WTC11 (cell line): ENCODE measurements at regions not wholly inside any gene's neighbourhood (a gene's known extent, or its start where the extent isn't known, plus 50 kb on each side); places are given as distances from the start of the nearest gene placed in this dataset.

Source experiments
- ATAC-seq: fragments of 200-7000 bp; cut with Tn5 transposase; 2 replicates; pipeline ENCODE4 v1.10.0; 2021; ENCODE audit warnings: mild to moderate bottlenecking, moderate library complexity
- CTCF ChIA-PET: fragments of 300-600 bp; sonication (Branson Sonifier 250); formaldehyde crosslinking; loops from one replicate; lab custom pipeline; 2021; ENCODE audit warnings: antibody characterized with exemption; lab: Charles Lee
- POLR2A ChIA-PET: fragments of 350-600 bp; sonication (Branson Sonifier 250); formaldehyde crosslinking; loops from one replicate; lab custom pipeline; 2021; ENCODE audit warnings: antibody characterized with exemption; lab: Charles Lee
- DNase-seq: peaks from one replicate; pipeline ENCODE4 v3.0.0; 2021; ENCODE audit warnings: low spot score
- H3K27ac Mint-ChIP-seq: 2 replicates; pipeline ENCODE4 v1.8.0; 2021; ENCODE audit warnings: mixed read lengths
- H3K27me3 Mint-ChIP-seq: 2 replicates; pipeline ENCODE4 v1.8.0; 2021; ENCODE audit warnings: low read depth, mild to moderate bottlenecking, moderate library complexity, mixed read lengths
- H3K36me3 Mint-ChIP-seq: 2 replicates; pipeline ENCODE4 v1.8.0; 2021; ENCODE audit warnings: mixed read lengths
- H3K4me1 Mint-ChIP-seq: 2 replicates; pipeline ENCODE4 v1.8.0; 2022; ENCODE audit warnings: mixed read lengths
- H3K4me3 Mint-ChIP-seq: 2 replicates; pipeline ENCODE4 v1.8.0; 2021; ENCODE audit warnings: mild to moderate bottlenecking, moderate library complexity, mixed read lengths
- H3K9me3 Mint-ChIP-seq: 2 replicates; pipeline ENCODE4 v1.8.0; 2021; ENCODE audit warnings: mixed read lengths
- ATF1 ChIP-seq: sonication (generic); formaldehyde crosslinking; IDR thresholded peaks from 2 replicates; pipeline ENCODE4 v1.8.1; 2023; ENCODE audit warnings: mild to moderate bottlenecking, moderate library complexity, missing genetic modification reagents
- ATF2 ChIP-seq: sonication (generic); formaldehyde crosslinking; IDR thresholded peaks from 2 replicates; pipeline ENCODE4 v1.8.1; 2022; ENCODE audit warnings: low read depth, missing genetic modification reagents, borderline replicate concordance
- ATF3 ChIP-seq: sonication (generic); formaldehyde crosslinking; conservative IDR thresholded peaks from 2 replicates; pipeline ENCODE4 v1.8.1; 2022; ENCODE audit warnings: mild to moderate bottlenecking, missing genetic modification reagents
- CREB1 ChIP-seq: sonication (generic); formaldehyde crosslinking; IDR thresholded peaks from 2 replicates; pipeline ENCODE4 v1.8.0; 2023; ENCODE audit warnings: mild to moderate bottlenecking, missing genetic modification reagents
- CTCF ChIP-seq: fragments of 200-600 bp; IDR thresholded peaks from 2 replicates; pipeline ENCODE4 v1.8.0; 2022; ENCODE audit warnings: antibody characterized with exemption
- E2F5 ChIP-seq: sonication (generic); formaldehyde crosslinking; IDR thresholded peaks from 2 replicates; pipeline ENCODE4 v1.8.1; 2022; ENCODE audit warnings: mild to moderate bottlenecking, moderate library complexity, missing genetic modification reagents
- EMX1 ChIP-seq: fragments of 250-450 bp; sonication (Bioruptor Pico); IDR thresholded peaks from 2 replicates; pipeline ENCODE4 v1.8.0; 2021; ENCODE audit warnings: mild to moderate bottlenecking
- ESRRA ChIP-seq: sonication (generic); formaldehyde crosslinking; IDR thresholded peaks from 2 replicates; pipeline ENCODE4 v1.8.1; 2022; ENCODE audit warnings: mild to moderate bottlenecking, missing genetic modification reagents, borderline replicate concordance
- ETV6 ChIP-seq: sonication (generic); formaldehyde crosslinking; IDR thresholded peaks from 2 replicates; pipeline ENCODE4 v1.8.1; 2022; ENCODE audit warnings: mild to moderate bottlenecking, missing genetic modification reagents
- FOXK1 ChIP-seq: sonication (generic); formaldehyde crosslinking; IDR thresholded peaks from 2 replicates; pipeline ENCODE4 v1.8.0; 2022; ENCODE audit warnings: mild to moderate bottlenecking, moderate library complexity, missing genetic modification reagents
- FOXP4 ChIP-seq: sonication (generic); formaldehyde crosslinking; IDR thresholded peaks from 2 replicates; pipeline ENCODE4 v1.8.0; 2022; ENCODE audit warnings: mild to moderate bottlenecking, missing genetic modification reagents
- GTF2I ChIP-seq: fragments of 250-450 bp; sonication (Bioruptor Pico); conservative IDR thresholded peaks from 2 replicates; pipeline ENCODE4 v1.4.0; 2021; ENCODE audit warnings: mild to moderate bottlenecking
- HMGXB4 ChIP-seq: sonication (generic); formaldehyde crosslinking; IDR thresholded peaks from 2 replicates; pipeline ENCODE4 v1.8.1; 2023; ENCODE audit warnings: mild to moderate bottlenecking, moderate library complexity, missing genetic modification reagents
- MLX ChIP-seq: sonication (generic); formaldehyde crosslinking; IDR thresholded peaks from 2 replicates; pipeline ENCODE4 v1.8.1; 2023; ENCODE audit warnings: mild to moderate bottlenecking, missing genetic modification reagents, moderate library complexity
- MXD4 ChIP-seq: fragments of 250-450 bp; sonication (Bioruptor Pico); IDR thresholded peaks from 2 replicates; pipeline ENCODE4 v1.8.0; 2021; ENCODE audit warnings: mild to moderate bottlenecking, moderate library complexity, borderline replicate concordance
- NFE2L1 ChIP-seq: sonication (generic); formaldehyde crosslinking; IDR thresholded peaks from 2 replicates; pipeline ENCODE4 v1.8.1; 2023; ENCODE audit warnings: missing genetic modification reagents
- RELA ChIP-seq: sonication (generic); formaldehyde crosslinking; IDR thresholded peaks from 2 replicates; pipeline ENCODE4 v1.8.1; 2022; ENCODE audit warnings: missing genetic modification reagents, mild to moderate bottlenecking, borderline replicate concordance
- ZNF219 ChIP-seq: sonication (generic); formaldehyde crosslinking; IDR thresholded peaks from 2 replicates; pipeline ENCODE4 v1.8.0; 2023; ENCODE audit warnings: missing genetic modification reagents, mild to moderate bottlenecking, borderline replicate concordance
- ZNF671 ChIP-seq: fragments of 250-450 bp; sonication (Bioruptor Pico); IDR thresholded peaks from 2 replicates; pipeline ENCODE4 v1.8.0; 2021; ENCODE audit warnings: mild to moderate bottlenecking
- TF ChIP-seq, protein P1 (sequence below): sonication (generic); formaldehyde crosslinking; IDR thresholded peaks from 2 replicates; pipeline ENCODE4 v1.8.0; 2023; ENCODE audit warnings: missing genetic modification reagents
- TF ChIP-seq, protein P2 (sequence below): sonication (generic); formaldehyde crosslinking; IDR thresholded peaks from 2 replicates; pipeline ENCODE4 v1.8.1; 2022; ENCODE audit warnings: mild to moderate bottlenecking, missing genetic modification reagents, moderate library complexity, borderline replicate concordance
- TF ChIP-seq, protein P3 (sequence below): sonication (generic); formaldehyde crosslinking; IDR thresholded peaks from 2 replicates; pipeline ENCODE4 v1.8.1; 2023; ENCODE audit warnings: mild to moderate bottlenecking, missing genetic modification reagents, moderate library complexity
- TF ChIP-seq, protein P4 (sequence below): fragments of 250-450 bp; sonication (Bioruptor Pico); IDR thresholded peaks from 2 replicates; pipeline ENCODE4 v1.9.0; 2021; ENCODE audit warnings: mild to moderate bottlenecking

- Mint-ChIP-seq H3K27me3 (no peaks in the 10 kb centered on the region; the same call in 1 of the 2 replicates), H3K36me3 (peaks cover 22% of the 10 kb centered on the region), H3K9me3 (peaks cover 32% of the 10 kb centered on the region)
- CTCF ChIA-PET = no interaction called here
- POLR2A ChIA-PET = no interaction called here
- TF ChIP-seq, protein P1, sequence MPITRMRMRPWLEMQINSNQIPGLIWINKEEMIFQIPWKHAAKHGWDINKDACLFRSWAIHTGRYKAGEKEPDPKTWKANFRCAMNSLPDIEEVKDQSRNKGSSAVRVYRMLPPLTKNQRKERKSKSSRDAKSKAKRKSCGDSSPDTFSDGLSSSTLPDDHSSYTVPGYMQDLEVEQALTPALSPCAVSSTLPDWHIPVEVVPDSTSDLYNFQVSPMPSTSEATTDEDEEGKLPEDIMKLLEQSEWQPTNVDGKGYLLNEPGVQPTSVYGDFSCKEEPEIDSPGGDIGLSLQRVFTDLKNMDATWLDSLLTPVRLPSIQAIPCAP (CRISPR knock-in tag) = no peak
- TF ChIP-seq NFE2L1 (CRISPR knock-in tag) (no peak), ZNF671 (CRISPR knock-in tag) (no peak), EMX1 (CRISPR knock-in tag) (no peak), HMGXB4 (CRISPR knock-in tag) (no peak), RELA (CRISPR knock-in tag) (no peak), ATF3 (CRISPR knock-in tag) (no peak), CTCF (no peak), FOXK1 (CRISPR knock-in tag) (no peak), MLX (no peak), ATF2 (CRISPR knock-in tag) (no peak)
- TF ChIP-seq, protein P2, sequence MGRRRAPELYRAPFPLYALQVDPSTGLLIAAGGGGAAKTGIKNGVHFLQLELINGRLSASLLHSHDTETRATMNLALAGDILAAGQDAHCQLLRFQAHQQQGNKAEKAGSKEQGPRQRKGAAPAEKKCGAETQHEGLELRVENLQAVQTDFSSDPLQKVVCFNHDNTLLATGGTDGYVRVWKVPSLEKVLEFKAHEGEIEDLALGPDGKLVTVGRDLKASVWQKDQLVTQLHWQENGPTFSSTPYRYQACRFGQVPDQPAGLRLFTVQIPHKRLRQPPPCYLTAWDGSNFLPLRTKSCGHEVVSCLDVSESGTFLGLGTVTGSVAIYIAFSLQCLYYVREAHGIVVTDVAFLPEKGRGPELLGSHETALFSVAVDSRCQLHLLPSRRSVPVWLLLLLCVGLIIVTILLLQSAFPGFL (CRISPR knock-in tag) = no peak
- TF ChIP-seq, all 79 proteins: peak for 0
- ATAC-seq = peak; percentile 50
- H3K27ac Mint-ChIP-seq = 0 out of 2 replicates have a peak overlapping the region, but pooled peaks have one; percentile 25
- DNase-seq = no peak
- H3K4me3 Mint-ChIP-seq = no peak overlapping the region
- H3K4me1 Mint-ChIP-seq = peaks cover 48% of the 10 kb centered on the region
These were observed 480.2 kb upstream of the CCDC196 start for GRCh38 chr14:66005900-66006434.

- H3K4me1 Mint-ChIP-seq = peaks cover 55% of the 10 kb centered on the region
- ATAC-seq (no peak), DNase-seq (no peak)
- CTCF ChIA-PET = interaction anchor here (1.3 to 1.4 kb wide), 2 partner anchors 48 to 184 kb away, joined by 4 to 5 read pairs; no protein-coding TSS in a partner anchor
- peak overlapping the region; percentile 41; the same call in 1 of the 2 replicates for H3K27ac Mint-ChIP-seq
- peaks cover 25% of the 10 kb centered on the region for H3K9me3 Mint-ChIP-seq
- H3K27me3 Mint-ChIP-seq = no peaks in the 10 kb centered on the region
- H3K4me3 Mint-ChIP-seq = no peak overlapping the region
- POLR2A ChIA-PET = no interaction called here
- H3K36me3 Mint-ChIP-seq = peaks cover 11% of the 10 kb centered on the region
- TF ChIP-seq ATF1 (no peak), GTF2I (no peak), ZNF219 (CRISPR knock-in tag) (no peak), E2F5 (CRISPR knock-in tag) (no peak), CREB1 (CRISPR knock-in tag) (no peak), ESRRA (CRISPR knock-in tag) (no peak), ETV6 (CRISPR knock-in tag) (no peak), MXD4 (CRISPR knock-in tag) (no peak), FOXK1 (CRISPR knock-in tag) (no peak), FOXP4 (CRISPR knock-in tag) (no peak)
- TF ChIP-seq, protein P3, sequence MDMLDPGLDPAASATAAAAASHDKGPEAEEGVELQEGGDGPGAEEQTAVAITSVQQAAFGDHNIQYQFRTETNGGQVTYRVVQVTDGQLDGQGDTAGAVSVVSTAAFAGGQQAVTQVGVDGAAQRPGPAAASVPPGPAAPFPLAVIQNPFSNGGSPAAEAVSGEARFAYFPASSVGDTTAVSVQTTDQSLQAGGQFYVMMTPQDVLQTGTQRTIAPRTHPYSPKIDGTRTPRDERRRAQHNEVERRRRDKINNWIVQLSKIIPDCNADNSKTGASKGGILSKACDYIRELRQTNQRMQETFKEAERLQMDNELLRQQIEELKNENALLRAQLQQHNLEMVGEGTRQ (CRISPR knock-in tag) = no peak
- TF ChIP-seq, protein P4, sequence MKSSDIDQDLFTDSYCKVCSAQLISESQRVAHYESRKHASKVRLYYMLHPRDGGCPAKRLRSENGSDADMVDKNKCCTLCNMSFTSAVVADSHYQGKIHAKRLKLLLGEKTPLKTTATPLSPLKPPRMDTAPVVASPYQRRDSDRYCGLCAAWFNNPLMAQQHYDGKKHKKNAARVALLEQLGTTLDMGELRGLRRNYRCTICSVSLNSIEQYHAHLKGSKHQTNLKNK (CRISPR knock-in tag) = no peak
These were observed 477.5 kb upstream of the CCDC196 start for GRCh38 chr14:66008631-66009030.
